HL-60 (cell line): ENCODE measurements at regions not wholly inside any gene's neighbourhood (a gene's known extent, or its start where the extent isn't known, plus 50 kb on each side); places are given as distances from the start of the nearest gene placed in this dataset.

Source experiments
- DNase-seq, 2 experiments: peaks; one replicate each; pipeline ENCODE4 v3.0.0-alpha.2; 2010 to 2020; ENCODE audit warnings: low read depth in 1 of 2, low spot score in 1 of 2
- H3K27ac ChIP-seq: fragments of 250-450 bp; sonication (Bioruptor Pico); replicated peaks from 2 replicates; pipeline ENCODE4 v1.5.1; 2020; ENCODE audit warnings: mild to moderate bottlenecking, moderate library complexity
- H3K27me3 ChIP-seq: fragments of 250-450 bp; sonication (Bioruptor Pico); 2 replicates; pipeline ENCODE4 v1.5.1; 2021; ENCODE audit warnings: mild to moderate bottlenecking, moderate library complexity; ENCODE audit not compliant: insufficient read depth, poor library complexity, severe bottlenecking
- H3K4me3 ChIP-seq: replicated peaks from 2 replicates; pipeline ENCODE4 v1.5.1; 2011; ENCODE audit warnings: mild to moderate bottlenecking, control low read depth, low read length; ENCODE audit not compliant: insufficient read depth
- GABPA ChIP-seq: IDR thresholded peaks from 2 replicates; pipeline ENCODE4 v1.6.1; 2012; ENCODE audit warnings: low read depth
- POLR2AphosphoS5 ChIP-seq: IDR thresholded peaks from 2 replicates; pipeline ENCODE4 v1.6.1; 2012; ENCODE audit warnings: low read depth
- SPI1 ChIP-seq: IDR thresholded peaks from 2 replicates; pipeline ENCODE4 v1.6.1; 2012; ENCODE audit warnings: low read depth, mild to moderate bottlenecking, borderline replicate concordance
- TF ChIP-seq, protein P1 (sequence below): IDR thresholded peaks from one replicate; pipeline ENCODE4 v1.5.1; 2011; ENCODE audit warnings: low read length, control low read depth, inconsistent platforms; ENCODE audit not compliant: insufficient read depth
- TF ChIP-seq, protein P2 (sequence below): IDR thresholded peaks from 2 replicates; pipeline ENCODE4 v1.6.1; 2012; ENCODE audit warnings: low read depth; ENCODE audit not compliant: insufficient replicate concordance

DNA sequence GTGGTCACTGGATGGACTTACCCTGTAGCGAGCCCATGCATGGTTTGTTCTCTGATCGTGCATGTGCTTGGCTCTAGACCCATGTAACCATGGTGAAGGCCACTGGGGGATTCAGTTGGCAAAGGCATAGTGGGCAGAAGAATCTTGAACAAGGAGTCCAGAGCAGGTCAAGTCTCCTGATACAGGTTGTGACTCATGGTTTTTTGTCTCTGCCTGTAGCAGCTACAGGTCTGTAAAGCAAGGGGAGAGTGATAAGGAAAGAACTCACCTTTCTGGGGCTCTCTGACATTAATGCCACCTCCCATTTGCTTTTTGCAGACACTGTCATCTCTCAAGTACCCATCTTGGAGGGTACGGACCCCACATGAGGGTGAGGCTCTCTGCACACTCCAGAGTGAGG is 153.4 kb upstream of the CAMK1G start:
- Histone ChIP-seq H3K27me3 (no peaks in the 10 kb centered on the region), H3K27ac (no peak overlapping the region), H3K4me3 (no peak overlapping the region)
- TF ChIP-seq SPI1 (no peak), POLR2AphosphoS5 (no peak), GABPA (no peak)
- TF ChIP-seq, protein P1, sequence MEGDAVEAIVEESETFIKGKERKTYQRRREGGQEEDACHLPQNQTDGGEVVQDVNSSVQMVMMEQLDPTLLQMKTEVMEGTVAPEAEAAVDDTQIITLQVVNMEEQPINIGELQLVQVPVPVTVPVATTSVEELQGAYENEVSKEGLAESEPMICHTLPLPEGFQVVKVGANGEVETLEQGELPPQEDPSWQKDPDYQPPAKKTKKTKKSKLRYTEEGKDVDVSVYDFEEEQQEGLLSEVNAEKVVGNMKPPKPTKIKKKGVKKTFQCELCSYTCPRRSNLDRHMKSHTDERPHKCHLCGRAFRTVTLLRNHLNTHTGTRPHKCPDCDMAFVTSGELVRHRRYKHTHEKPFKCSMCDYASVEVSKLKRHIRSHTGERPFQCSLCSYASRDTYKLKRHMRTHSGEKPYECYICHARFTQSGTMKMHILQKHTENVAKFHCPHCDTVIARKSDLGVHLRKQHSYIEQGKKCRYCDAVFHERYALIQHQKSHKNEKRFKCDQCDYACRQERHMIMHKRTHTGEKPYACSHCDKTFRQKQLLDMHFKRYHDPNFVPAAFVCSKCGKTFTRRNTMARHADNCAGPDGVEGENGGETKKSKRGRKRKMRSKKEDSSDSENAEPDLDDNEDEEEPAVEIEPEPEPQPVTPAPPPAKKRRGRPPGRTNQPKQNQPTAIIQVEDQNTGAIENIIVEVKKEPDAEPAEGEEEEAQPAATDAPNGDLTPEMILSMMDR: no peak
- TF ChIP-seq, protein P2, sequence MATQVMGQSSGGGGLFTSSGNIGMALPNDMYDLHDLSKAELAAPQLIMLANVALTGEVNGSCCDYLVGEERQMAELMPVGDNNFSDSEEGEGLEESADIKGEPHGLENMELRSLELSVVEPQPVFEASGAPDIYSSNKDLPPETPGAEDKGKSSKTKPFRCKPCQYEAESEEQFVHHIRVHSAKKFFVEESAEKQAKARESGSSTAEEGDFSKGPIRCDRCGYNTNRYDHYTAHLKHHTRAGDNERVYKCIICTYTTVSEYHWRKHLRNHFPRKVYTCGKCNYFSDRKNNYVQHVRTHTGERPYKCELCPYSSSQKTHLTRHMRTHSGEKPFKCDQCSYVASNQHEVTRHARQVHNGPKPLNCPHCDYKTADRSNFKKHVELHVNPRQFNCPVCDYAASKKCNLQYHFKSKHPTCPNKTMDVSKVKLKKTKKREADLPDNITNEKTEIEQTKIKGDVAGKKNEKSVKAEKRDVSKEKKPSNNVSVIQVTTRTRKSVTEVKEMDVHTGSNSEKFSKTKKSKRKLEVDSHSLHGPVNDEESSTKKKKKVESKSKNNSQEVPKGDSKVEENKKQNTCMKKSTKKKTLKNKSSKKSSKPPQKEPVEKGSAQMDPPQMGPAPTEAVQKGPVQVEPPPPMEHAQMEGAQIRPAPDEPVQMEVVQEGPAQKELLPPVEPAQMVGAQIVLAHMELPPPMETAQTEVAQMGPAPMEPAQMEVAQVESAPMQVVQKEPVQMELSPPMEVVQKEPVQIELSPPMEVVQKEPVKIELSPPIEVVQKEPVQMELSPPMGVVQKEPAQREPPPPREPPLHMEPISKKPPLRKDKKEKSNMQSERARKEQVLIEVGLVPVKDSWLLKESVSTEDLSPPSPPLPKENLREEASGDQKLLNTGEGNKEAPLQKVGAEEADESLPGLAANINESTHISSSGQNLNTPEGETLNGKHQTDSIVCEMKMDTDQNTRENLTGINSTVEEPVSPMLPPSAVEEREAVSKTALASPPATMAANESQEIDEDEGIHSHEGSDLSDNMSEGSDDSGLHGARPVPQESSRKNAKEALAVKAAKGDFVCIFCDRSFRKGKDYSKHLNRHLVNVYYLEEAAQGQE: no peak
- DNase-seq: no peak

DNA sequence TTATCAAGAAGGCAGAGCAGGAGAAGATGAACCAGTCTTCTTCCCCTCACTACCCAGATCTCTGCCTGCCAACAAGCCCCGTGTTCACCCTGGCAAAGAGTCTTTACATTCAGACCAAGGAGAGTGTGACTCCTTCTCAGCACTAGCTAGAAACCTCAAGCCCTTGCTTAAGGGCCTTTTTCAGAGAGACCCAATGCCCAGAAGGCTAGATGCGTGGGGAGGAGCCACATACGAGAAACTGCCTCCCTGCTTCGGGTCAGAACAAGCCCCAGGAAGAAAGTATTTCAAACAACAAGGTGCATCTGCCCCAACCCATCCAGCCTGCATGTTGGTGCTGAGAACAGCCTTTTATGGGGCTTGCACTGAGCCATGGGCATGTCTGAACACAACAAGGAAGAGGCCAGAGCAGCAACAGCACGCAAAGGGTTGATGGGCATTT is 152.7 kb upstream of the CAMK1G start:
- Histone ChIP-seq H3K4me3 (no peak overlapping the region), H3K27me3 (no peaks in the 10 kb centered on the region), H3K27ac (no peak overlapping the region)
- no peak for DNase-seq
- TF ChIP-seq, protein P2: no peak
- no peak for TF ChIP-seq POLR2AphosphoS5
- TF ChIP-seq GABPA: no peak
- TF ChIP-seq, protein P1: no peak
- no peak for TF ChIP-seq SPI1

DNA sequence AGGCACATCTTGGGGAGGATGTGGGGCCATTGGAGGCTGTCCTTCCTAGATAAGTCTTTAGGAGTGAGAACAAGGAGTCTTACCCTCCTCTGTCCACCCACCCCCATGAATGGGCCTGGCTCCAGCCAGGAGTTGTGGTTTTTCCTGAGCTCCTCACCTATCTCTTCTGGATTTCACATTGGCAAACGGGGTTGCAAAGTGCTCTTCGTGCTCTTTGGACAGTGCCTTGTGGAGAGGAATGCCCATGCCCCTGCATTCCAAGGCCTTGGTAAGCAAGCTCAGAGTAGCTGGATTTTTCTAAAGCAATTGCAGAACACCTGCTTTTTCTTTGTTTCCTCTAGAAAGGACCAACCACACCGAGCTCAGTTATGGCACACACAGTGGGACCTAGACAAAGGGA is 152.1 kb upstream of the CAMK1G start:
- no peaks in the 10 kb centered on the region for H3K27me3 ChIP-seq
- H3K27ac ChIP-seq: no peak overlapping the region
- no peak overlapping the region for H3K4me3 ChIP-seq
- TF ChIP-seq POLR2AphosphoS5 (no peak), GABPA (no peak), SPI1 (no peak)
- TF ChIP-seq, protein P1: no peak
- TF ChIP-seq, protein P2: no peak
- DNase-seq: no peak
